ENCODE measurements at regions not wholly inside any gene's neighbourhood (a gene's known extent, or its start where the extent isn't known, plus 50 kb on each side); places are given as distances from the start of the nearest gene placed in this dataset.

GRCh38 chr10:78934532-78934898 is 134.3 kb upstream of the ZMIZ1 start:
- Histone ChIP-seq H3K27ac (ENCODE audit: low read depth, low read length, poor library complexity, severe bottlenecking) (no peak overlapping the region), H3K4me2 (ENCODE audit: low read length) (no peak overlapping the region), H3K9me2 (ENCODE audit: low read depth, low read length) (no peaks in the 10 kb centered on the region), H3K36me3 (ENCODE audit: insufficient read depth, low read length) (no peaks in the 10 kb centered on the region), H3K27me3 (ENCODE audit: insufficient read depth, low read length) (no peaks in the 10 kb centered on the region), H3K9ac (ENCODE audit: low read length) (no peak overlapping the region), H3K79me2 (ENCODE audit: insufficient read depth, low read length) (no peaks in the 10 kb centered on the region), H2AFZ (ENCODE audit: low read length) (no peak overlapping the region), H3K9me3 (ENCODE audit: low read length) (no peaks in the 10 kb centered on the region), H4K20me1 (ENCODE audit: insufficient read depth, low read length) (no peaks in the 10 kb centered on the region), H3F3A (ENCODE audit: insufficient read depth, low read length) (no peaks in the 10 kb centered on the region), H3K4me1 (ENCODE audit: insufficient read depth, low read length, severe bottlenecking) (no peaks in the 10 kb centered on the region), H3K4me3 (ENCODE audit: low read depth, low read length, poor library complexity, severe bottlenecking) (no peak overlapping the region)
- TF ChIP-seq EZH2 (IDR thresholded peaks at IDR 0.05; ENCODE audit: borderline replicate concordance, low read length): no peak
- TF ChIP-seq CTCF (IDR thresholded peaks at IDR 0.05; ENCODE audit: low read length): no peak

GRCh38 chr10:78934994-78935602 is 133.7 kb upstream of the ZMIZ1 start:
- Histone ChIP-seq H3K9me3 (ENCODE audit: low read length) (no peaks in the 10 kb centered on the region), H3K9ac (ENCODE audit: low read length) (no peak overlapping the region), H3K36me3 (ENCODE audit: insufficient read depth, low read length) (no peaks in the 10 kb centered on the region), H3K27ac (ENCODE audit: low read depth, low read length, poor library complexity, severe bottlenecking) (no peak overlapping the region), H3K4me1 (ENCODE audit: insufficient read depth, low read length, severe bottlenecking) (no peaks in the 10 kb centered on the region), H3F3A (ENCODE audit: insufficient read depth, low read length) (no peaks in the 10 kb centered on the region), H3K4me3 (ENCODE audit: low read depth, low read length, poor library complexity, severe bottlenecking) (no peak overlapping the region), H3K9me2 (ENCODE audit: low read depth, low read length) (no peaks in the 10 kb centered on the region), H4K20me1 (ENCODE audit: insufficient read depth, low read length) (no peaks in the 10 kb centered on the region), H3K79me2 (ENCODE audit: insufficient read depth, low read length) (no peaks in the 10 kb centered on the region), H3K27me3 (ENCODE audit: insufficient read depth, low read length) (no peaks in the 10 kb centered on the region), H2AFZ (ENCODE audit: low read length) (no peak overlapping the region), H3K4me2 (ENCODE audit: low read length) (no peak overlapping the region)
- TF ChIP-seq EZH2 (IDR thresholded peaks at IDR 0.05; ENCODE audit: borderline replicate concordance, low read length): no peak
- no peak for TF ChIP-seq CTCF (IDR thresholded peaks at IDR 0.05; ENCODE audit: low read length)

GRCh38 chr10:78935697-78936407 is 132.9 kb upstream of the ZMIZ1 start:
- Histone ChIP-seq H3K9ac (ENCODE audit: low read length) (no peak overlapping the region), H3K4me1 (ENCODE audit: insufficient read depth, low read length, severe bottlenecking) (no peaks in the 10 kb centered on the region), H4K20me1 (ENCODE audit: insufficient read depth, low read length) (no peaks in the 10 kb centered on the region), H3K27me3 (ENCODE audit: insufficient read depth, low read length) (no peaks in the 10 kb centered on the region), H3F3A (ENCODE audit: insufficient read depth, low read length) (no peaks in the 10 kb centered on the region), H3K79me2 (ENCODE audit: insufficient read depth, low read length) (no peaks in the 10 kb centered on the region), H3K9me2 (ENCODE audit: low read depth, low read length) (no peaks in the 10 kb centered on the region), H3K4me2 (ENCODE audit: low read length) (no peak overlapping the region), H3K4me3 (ENCODE audit: low read depth, low read length, poor library complexity, severe bottlenecking) (no peak overlapping the region), H3K27ac (ENCODE audit: low read depth, low read length, poor library complexity, severe bottlenecking) (no peak overlapping the region), H3K9me3 (ENCODE audit: low read length) (no peaks in the 10 kb centered on the region), H2AFZ (ENCODE audit: low read length) (no peak overlapping the region), H3K36me3 (ENCODE audit: insufficient read depth, low read length) (no peaks in the 10 kb centered on the region)
- TF ChIP-seq EZH2 (IDR thresholded peaks at IDR 0.05; ENCODE audit: borderline replicate concordance, low read length): no peak
- TF ChIP-seq CTCF (IDR thresholded peaks at IDR 0.05; ENCODE audit: low read length): no peak
